NCI-H446 (cell line): ENCODE measurements at regions not wholly inside any gene's neighbourhood (a gene's known extent, or its start where the extent isn't known, plus 50 kb on each side); places are given as distances from the start of the nearest gene placed in this dataset.
"Not testable (repeated sequence)": the region's sequence is repeated elsewhere in the genome, so short reads cannot be mapped to it uniquely, and the experiment has no call there.

Experiments
- DNase-seq, 2 experiments: peaks; one replicate each; lab custom pipeline; 2025; lab: John Stamatoyannopoulos, UW

GRCh38 chrX:121455890-121456289 lies 408.5 kb downstream of the GLUD2 start:
- DNase-seq: no peak

GRCh38 chrX:121456315-121456714 lies 408.9 kb downstream of the GLUD2 start:
- DNase-seq: no peak

- DNase-seq: no peak
These were observed 409.7 kb downstream of the GLUD2 start for GRCh38 chrX:121457096-121457495.

GRCh38 chrX:121479406-121479805 lies 432.0 kb downstream of the GLUD2 start:
- no peak for DNase-seq

- no peak for DNase-seq
These were observed 449.6 kb downstream of the GLUD2 start for GRCh38 chrX:121496966-121497365.

- no peak for DNase-seq
These were observed 456.7 kb downstream of the GLUD2 start for GRCh38 chrX:121504153-121504552.

GRCh38 chrX:121546317-121546716 lies 498.9 kb downstream of the GLUD2 start:
- no peak for DNase-seq

- DNase-seq: no peak
These were observed 511.5 kb downstream of the GLUD2 start for GRCh38 chrX:121558886-121559285.

- DNase-seq: no peak
These were observed 515.2 kb downstream of the GLUD2 start for GRCh38 chrX:121562616-121563015.

GRCh38 chrX:121569609-121570008 lies 522.2 kb downstream of the GLUD2 start:
- no peak for DNase-seq

- no peak for DNase-seq
These were observed 522.8 kb downstream of the GLUD2 start for GRCh38 chrX:121570072-121570841.

GRCh38 chrX:121571333-121571732 lies 523.9 kb downstream of the GLUD2 start:
- no peak for DNase-seq

- not testable (repeated sequence) for DNase-seq
These were observed 527.0 kb downstream of the GLUD2 start for GRCh38 chrX:121574384-121574783.

GRCh38 chrX:121579016-121579760 lies 531.8 kb downstream of the GLUD2 start:
- DNase-seq: no peak

- DNase-seq: no peak
These were observed 534.5 kb downstream of the GLUD2 start for GRCh38 chrX:121581885-121582284.

GRCh38 chrX:121585626-121586025 lies 538.2 kb downstream of the GLUD2 start:
- DNase-seq: no peak

GRCh38 chrX:121592884-121593283 lies 545.5 kb downstream of the GLUD2 start:
- DNase-seq: no peak

GRCh38 chrX:121598356-121598755 lies 550.9 kb downstream of the GLUD2 start:
- no peak for DNase-seq

- DNase-seq: no peak
These were observed 587.7 kb downstream of the GLUD2 start for GRCh38 chrX:121635141-121635540.

- no peak for DNase-seq
These were observed 592.4 kb downstream of the GLUD2 start for GRCh38 chrX:121639781-121640180.

- no peak for DNase-seq
These were observed 594.1 kb downstream of the GLUD2 start for GRCh38 chrX:121641560-121641959.

GRCh38 chrX:121642415-121642814 lies 595.0 kb downstream of the GLUD2 start:
- DNase-seq: no peak

- no peak for DNase-seq
These were observed 602.0 kb downstream of the GLUD2 start for GRCh38 chrX:121649417-121649816.
